Esophagus squamous epithelium (tissue), 4 donors: ENCODE measurements at regions not wholly inside any gene's neighbourhood (a gene's known extent, or its start where the extent isn't known, plus 50 kb on each side); places are given as distances from the start of the nearest gene placed in this dataset.

Experiments
- POLR2A ChIP-seq, 4 donors: fragments of 450-650 bp; IDR thresholded peaks; one replicate each; pipeline ENCODE4 v1.6.1; 2017; ENCODE audit warnings: antibody characterized with exemption in 4 of 4, mild to moderate bottlenecking in 4 of 4, moderate library complexity in 3 of 4
- TF ChIP-seq, protein P1 (sequence below), 6 experiments: fragments of 450-650 bp in 4 of 6; fragments of 200-600 bp in 2 of 6; sonication (generic) in 2 of 6; IDR thresholded peaks; one replicate each; pipeline ENCODE4 v1.5.1; 2016 to 2019; ENCODE audit warnings: antibody characterized with exemption in 6 of 6, mild to moderate bottlenecking in 4 of 6, moderate library complexity in 4 of 6

DNA sequence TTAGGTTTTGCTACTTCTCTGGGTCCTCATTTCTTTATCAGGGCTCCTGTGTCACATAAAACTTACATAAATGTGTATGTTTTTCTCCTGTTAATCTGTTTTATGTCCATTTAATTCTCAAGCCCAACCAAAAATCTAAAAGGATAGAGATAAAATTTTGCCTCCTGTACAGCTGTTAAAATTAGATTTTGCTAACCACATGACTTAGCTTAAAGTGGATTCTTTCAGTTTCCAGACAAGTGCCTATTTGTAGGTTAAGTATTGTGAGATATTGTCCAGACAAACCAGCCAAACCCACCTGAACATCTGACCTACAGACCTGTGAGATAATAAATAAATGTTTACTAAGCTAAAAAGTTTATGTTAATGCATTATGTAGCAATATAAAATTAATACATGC is 465.5 kb downstream of the SI start:
- TF ChIP-seq, protein P1, sequence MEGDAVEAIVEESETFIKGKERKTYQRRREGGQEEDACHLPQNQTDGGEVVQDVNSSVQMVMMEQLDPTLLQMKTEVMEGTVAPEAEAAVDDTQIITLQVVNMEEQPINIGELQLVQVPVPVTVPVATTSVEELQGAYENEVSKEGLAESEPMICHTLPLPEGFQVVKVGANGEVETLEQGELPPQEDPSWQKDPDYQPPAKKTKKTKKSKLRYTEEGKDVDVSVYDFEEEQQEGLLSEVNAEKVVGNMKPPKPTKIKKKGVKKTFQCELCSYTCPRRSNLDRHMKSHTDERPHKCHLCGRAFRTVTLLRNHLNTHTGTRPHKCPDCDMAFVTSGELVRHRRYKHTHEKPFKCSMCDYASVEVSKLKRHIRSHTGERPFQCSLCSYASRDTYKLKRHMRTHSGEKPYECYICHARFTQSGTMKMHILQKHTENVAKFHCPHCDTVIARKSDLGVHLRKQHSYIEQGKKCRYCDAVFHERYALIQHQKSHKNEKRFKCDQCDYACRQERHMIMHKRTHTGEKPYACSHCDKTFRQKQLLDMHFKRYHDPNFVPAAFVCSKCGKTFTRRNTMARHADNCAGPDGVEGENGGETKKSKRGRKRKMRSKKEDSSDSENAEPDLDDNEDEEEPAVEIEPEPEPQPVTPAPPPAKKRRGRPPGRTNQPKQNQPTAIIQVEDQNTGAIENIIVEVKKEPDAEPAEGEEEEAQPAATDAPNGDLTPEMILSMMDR (IDR thresholded peaks at IDR 0.05) = no peak
- TF ChIP-seq POLR2A (IDR thresholded peaks at IDR 0.05) = no peak
